ENCODE measurements at regions not wholly inside any gene's neighbourhood (a gene's known extent, or its start where the extent isn't known, plus 50 kb on each side); places are given as distances from the start of the nearest gene placed in this dataset.

GRCh38 chr5:25649628-25650265 is 1005.0 kb upstream of the CDH10 start:
- TF ChIP-seq FOXM1 (IDR thresholded peaks at IDR 0.05; ENCODE audit: borderline replicate concordance), result no peak
- TF ChIP-seq L3MBTL2 (conservative IDR thresholded peaks at IDR 0.05), result no peak
- no peak for TF ChIP-seq BHLHE40 (IDR thresholded peaks at IDR 0.05; ENCODE audit: borderline replicate concordance)
- no peak for TF ChIP-seq ELF4 (IDR thresholded peaks at IDR 0.05)
- no peak for TF ChIP-seq ARNT (IDR thresholded peaks at IDR 0.05)
- TF ChIP-seq, protein P1, sequence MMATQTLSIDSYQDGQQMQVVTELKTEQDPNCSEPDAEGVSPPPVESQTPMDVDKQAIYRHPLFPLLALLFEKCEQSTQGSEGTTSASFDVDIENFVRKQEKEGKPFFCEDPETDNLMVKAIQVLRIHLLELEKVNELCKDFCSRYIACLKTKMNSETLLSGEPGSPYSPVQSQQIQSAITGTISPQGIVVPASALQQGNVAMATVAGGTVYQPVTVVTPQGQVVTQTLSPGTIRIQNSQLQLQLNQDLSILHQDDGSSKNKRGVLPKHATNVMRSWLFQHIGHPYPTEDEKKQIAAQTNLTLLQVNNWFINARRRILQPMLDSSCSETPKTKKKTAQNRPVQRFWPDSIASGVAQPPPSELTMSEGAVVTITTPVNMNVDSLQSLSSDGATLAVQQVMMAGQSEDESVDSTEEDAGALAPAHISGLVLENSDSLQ (IDR thresholded peaks at IDR 0.05), result no peak
- TF ChIP-seq SUZ12 (IDR thresholded peaks at IDR 0.05), result no peak
- TF ChIP-seq TARDBP (IDR thresholded peaks at IDR 0.05), result no peak
- TF ChIP-seq NFRKB (IDR thresholded peaks at IDR 0.05), result no peak
- no peak for TF ChIP-seq ZNF384 (IDR thresholded peaks at IDR 0.05)
